ENCODE measurements at regions not wholly inside any gene's neighbourhood (a gene's known extent, or its start where the extent isn't known, plus 50 kb on each side); places are given as distances from the start of the nearest gene placed in this dataset.
"Not testable (repeated sequence)": the region's sequence is repeated elsewhere in the genome, so short reads cannot be mapped to it uniquely, and the experiment has no call there.

- DNase-seq: no peak
Observed at GRCh38 chr13:84096216-84096615, 213.9 kb upstream of the SLITRK1 start.

- no peak for DNase-seq
Observed at GRCh38 chr13:84088996-84089395, 206.7 kb upstream of the SLITRK1 start.

DNA sequence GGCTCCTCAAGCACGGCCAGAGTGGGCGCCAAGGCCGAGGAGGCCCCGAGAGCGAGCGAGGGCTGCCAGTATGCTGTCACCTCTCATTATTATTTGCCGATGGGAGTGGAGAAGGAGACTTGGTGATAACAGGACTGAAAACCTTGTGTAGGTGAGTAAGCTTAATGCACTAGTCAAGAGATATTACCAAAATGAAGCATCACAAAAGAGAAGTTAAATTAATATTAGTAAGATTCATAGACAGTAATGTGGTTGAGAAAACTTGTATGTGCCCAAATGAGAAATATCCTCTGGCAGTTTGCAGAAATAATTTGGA, 204.5 kb upstream of the SLITRK1 start:
- no peak for DNase-seq

DNA sequence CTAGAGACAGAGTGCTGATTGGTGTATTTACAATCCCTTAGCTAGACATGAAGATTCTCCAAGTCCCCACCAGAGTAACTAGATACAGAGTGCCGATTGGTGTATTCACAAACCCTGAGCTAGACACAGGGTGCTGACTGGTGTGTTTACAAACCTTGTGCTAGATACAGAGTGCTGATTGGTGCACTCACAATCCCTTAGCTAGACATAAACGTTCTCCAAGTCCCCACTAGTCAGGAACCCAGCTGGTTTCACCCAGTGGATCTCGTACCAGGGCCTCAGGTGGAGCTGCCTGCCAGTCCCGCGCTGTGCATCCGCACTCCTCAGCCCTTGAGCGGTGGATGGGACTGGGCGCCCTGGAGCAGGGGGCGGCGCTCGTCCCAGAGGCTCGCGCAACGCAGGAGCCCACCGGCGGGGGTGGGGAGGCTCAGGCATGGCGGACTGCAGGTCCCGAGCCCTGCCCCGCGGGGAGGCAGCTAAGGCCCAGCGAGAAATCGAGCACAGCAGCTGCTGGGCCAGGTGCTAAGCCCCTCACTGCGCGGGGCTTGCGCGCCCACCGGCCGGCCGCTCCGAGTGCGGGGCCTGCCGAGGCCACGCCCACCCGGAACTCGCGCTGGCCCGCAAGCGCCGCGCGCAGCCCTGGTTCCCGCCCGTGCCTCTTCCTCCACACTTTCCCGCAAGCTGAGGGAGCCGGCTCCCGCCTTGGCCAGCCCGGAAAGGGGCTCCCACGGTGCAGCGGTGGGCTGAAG, 204.0 kb upstream of the SLITRK1 start:
- not testable (repeated sequence) for DNase-seq

DNA sequence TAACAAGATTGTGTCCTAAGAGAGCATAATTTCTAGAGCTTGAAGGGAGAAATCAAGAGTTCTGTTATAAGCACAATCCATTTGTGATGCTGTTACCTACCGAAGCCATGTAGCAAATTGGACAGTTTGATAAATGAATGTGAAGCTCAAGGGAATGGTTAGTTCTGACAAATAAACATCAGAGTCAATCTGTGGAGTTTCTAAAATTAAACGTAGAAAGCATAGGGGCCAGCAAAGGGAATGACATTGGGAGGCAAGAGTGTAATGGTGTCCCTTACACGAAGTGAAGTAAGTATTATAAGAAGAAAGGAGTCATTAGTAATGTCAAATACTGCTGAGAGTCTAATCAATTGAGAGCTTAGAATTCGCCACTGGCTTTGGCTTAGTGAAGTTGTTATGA, 200.2 kb upstream of the SLITRK1 start:
- DNase-seq: no peak

- no peak for DNase-seq
Observed at GRCh38 chr13:84080748-84081530, 198.7 kb upstream of the SLITRK1 start.

- no peak for DNase-seq
Observed at GRCh38 chr13:84077271-84077670, 195.0 kb upstream of the SLITRK1 start.

DNA sequence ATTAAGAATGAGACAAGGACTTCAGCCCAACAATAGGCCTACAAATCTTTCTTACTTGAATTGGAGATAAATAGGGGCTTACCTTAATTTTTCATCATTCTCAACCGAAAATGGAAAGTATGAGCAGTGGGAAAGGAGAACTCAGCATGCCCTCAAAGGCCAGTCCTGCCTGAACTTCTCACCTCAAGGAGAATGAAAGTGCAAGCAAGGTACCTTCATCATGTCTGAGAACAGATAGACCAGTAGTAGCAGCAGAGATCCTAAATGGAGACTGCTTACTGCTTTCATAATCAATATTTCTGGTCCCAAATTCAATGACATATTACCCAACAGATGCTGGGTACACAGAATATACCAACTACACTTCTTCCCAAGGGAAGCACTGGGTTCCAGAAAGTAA, 194.0 kb upstream of the SLITRK1 start:
- no peak for DNase-seq

GRCh38 chr13:84050536-84050935, 168.3 kb upstream of the SLITRK1 start:
- no peak for DNase-seq

DNA sequence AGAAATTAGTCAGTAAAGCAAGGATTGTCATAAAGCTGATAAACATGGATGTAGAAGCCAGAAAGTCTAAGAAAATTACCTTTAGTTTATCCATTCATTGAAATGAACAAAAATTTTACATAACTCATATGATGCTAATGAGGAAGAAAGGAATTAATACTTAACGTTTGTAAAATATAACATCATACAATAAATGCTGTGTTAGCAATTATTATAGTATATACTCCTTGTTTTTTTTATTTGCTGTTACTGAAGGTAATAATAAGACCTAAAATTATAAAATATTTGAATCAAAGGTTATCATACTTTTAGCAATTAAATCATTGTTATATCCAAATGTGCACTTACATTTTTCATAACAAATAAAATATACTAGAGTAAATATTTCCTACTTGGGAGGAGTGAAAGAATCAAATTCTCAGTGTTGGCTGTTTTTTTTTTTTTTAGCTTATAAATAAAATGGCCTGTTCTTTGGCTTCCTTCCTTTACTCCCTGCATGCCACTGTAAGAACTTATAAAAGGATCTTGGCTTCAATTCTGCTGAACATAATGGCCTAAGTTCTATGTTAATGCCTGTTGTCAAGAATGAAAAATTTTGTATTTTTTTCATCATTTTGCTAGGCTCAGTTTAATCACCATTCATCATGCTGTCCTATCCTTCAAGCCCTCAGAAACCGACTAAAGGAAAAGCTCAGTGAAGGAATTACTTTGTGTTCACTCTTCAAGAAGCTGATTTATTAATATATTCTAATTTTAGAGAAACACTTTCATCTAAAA, 167.4 kb upstream of the SLITRK1 start:
- DNase-seq: no peak

DNA sequence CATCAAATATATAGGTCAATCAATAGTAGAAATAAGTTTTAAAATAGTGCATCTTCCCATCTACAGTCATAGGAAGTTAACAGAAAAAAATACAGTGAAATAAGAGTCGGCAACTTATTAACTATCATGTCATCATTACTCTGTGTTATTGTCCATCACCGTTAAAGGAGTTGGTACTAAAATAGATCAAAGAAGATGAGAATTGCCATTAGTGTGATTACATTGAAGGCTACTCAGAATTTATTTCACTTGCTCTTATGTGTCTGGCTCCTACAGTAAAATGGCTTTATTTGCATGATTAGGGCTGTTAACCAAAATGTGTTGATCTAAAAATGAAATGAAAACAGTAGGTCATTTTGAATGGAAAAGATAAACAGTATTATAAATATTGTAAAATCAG, 162.5 kb upstream of the SLITRK1 start:
- no peak for DNase-seq

DNA sequence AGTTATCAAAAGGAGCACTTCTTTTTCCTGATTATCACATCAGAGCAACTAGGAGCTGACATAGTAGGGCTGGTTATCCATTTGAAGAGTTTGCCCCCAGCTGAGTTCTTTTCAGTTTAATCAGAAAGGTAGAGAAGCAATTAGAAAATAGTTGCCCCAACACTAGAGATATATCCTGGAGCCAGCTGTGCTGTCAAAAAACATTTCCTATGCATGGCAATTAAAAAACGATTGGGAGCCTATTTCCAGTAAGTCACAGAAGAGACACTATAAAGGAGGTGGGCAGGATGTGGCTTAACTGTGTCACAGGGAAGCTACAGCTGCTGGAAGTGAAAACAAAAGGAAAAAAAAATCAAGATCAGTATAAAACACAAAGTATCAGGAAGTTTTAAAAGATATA, 155.7 kb upstream of the SLITRK1 start:
- DNase-seq: no peak

DNA sequence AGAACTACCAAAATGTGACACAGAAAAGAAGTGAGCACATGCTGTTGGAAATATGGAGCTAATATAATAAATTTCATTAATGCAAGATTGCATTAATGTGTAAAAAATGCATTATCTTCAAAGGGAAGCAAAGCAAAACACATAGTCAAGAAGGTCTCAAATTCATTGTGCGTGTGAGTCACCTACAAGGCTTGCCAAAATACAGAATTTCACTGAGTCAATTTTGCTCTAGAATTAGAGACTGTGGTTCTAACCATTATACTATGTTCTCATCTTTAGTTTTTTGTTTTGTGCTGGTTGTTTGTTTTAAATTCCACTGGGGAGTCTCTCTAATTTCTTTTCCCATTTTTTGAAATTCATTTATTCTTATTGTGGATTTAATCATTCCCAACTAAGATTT, 149.8 kb upstream of the SLITRK1 start:
- DNase-seq: no peak

- DNase-seq: no peak
Observed at GRCh38 chr13:84031120-84031519, 148.8 kb upstream of the SLITRK1 start.

GRCh38 chr13:84029396-84029795, 147.1 kb upstream of the SLITRK1 start:
- DNase-seq: no peak

DNA sequence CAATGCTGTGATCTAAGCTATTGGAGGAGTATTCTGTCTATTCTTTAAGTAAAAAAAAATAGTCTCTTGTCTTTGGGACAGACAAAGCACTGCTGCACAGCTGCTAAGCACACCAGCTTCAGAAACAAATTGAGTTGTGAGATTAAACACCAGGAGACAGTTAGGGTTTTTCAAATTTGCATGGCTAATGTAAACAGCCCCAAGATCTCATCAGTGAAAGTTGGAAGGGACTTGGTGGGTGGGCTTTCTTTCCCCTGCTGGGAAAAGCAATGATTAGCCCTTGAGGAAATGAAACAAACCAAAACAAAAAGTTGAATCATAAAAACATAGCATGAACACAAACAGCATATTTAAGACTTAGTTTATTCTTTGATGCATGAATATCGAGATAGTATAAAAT, 143.6 kb upstream of the SLITRK1 start:
- no peak for DNase-seq

- no peak for DNase-seq
Observed at GRCh38 chr13:83996415-83996814, 114.1 kb upstream of the SLITRK1 start.

GRCh38 chr13:83995930-83996329, 113.7 kb upstream of the SLITRK1 start:
- no peak for DNase-seq

- DNase-seq: no peak
Observed at GRCh38 chr13:83992566-83993358, 110.5 kb upstream of the SLITRK1 start.

GRCh38 chr13:83987394-83987793, 105.1 kb upstream of the SLITRK1 start:
- DNase-seq: no peak

GRCh38 chr13:83984793-83985192, 102.5 kb upstream of the SLITRK1 start:
- no peak for DNase-seq

DNA sequence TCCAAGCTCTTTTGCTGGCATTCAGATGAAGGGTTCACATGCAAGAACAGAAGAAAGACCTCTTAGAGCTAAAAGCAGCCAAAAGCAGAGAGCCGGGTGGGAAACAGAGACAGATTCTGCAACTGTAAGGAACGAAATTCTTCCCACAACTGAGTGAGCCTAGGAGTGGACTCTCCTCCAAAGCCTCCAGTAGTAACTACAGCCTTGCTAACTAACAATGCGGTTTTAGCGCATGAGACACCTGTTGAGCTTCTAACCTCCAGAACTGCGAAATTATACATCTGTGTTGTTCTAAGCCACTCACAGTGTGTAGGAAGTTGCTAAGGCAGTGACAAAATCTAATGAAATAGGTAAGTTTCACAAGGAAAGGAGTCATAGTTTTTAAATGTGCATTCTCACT, 98.1 kb upstream of the SLITRK1 start:
- DNase-seq: no peak

DNA sequence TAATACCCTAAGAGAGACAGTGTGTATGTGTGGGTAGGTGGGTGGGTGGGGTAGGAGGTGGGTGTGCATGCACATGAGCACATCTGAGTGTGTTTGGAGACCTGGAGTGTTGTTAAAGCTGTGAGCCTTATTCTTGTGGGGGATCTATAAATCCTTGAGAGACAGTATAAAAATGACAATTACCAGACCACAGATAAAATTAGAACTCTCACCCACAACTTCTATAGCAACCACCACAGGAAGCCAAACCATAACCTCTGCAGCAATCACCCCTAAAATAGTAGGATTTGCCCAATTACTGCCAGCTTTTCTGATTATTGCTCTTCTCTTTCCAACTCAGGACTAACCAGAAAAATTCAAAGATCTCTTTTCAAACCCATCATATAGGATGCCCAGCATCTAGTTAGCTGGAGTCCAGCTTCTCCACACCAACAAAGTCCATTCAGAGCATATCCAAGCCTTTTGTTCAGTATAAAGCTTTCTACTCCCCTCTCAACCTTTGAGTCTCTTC, 93.4 kb upstream of the SLITRK1 start:
- no peak for DNase-seq
